C4-2B (cell line): ENCODE measurements at regions not wholly inside any gene's neighbourhood (a gene's known extent, or its start where the extent isn't known, plus 50 kb on each side); places are given as distances from the start of the nearest gene placed in this dataset.

ENCODE experiments used
- CTCF ChIP-seq: fragments of 450-650 bp; conservative IDR thresholded peaks from 2 replicates; pipeline ENCODE4 v1.5.1; 2017; ENCODE audit warnings: mild to moderate bottlenecking
- ZFX ChIP-seq: fragments of 450-650 bp; IDR thresholded peaks from 2 replicates; pipeline ENCODE4 v1.6.1; 2017

- TF ChIP-seq CTCF (peak; percentile 65), ZFX (no peak)
Observed at GRCh38 chr11:127493330-127494022, 492.9 kb upstream of the KIRREL3 start.
